Thyroid gland (tissue), 4 donors: ENCODE measurements at regions not wholly inside any gene's neighbourhood (a gene's known extent, or its start where the extent isn't known, plus 50 kb on each side); places are given as distances from the start of the nearest gene placed in this dataset.

Experiments used
- DNase-seq, 2 donors: peaks; one replicate each; pipeline ENCODE4 v3.0.0-alpha.2; 2019
- H3K27ac ChIP-seq, 3 donors: fragments of 200-600 bp; sonication (generic); 1 replicate in 2 of 3; 2 replicates in 1 of 3; pipeline ENCODE4 v1.5.1; 2016 to 2019; ENCODE audit warnings: mild to moderate bottlenecking in 1 of 3, moderate library complexity in 1 of 3
- H3K27me3 ChIP-seq: fragments of 200-600 bp; sonication (generic); one replicate; pipeline ENCODE4 v1.5.1; 2019
- H3K36me3 ChIP-seq, 2 donors: fragments of 200-600 bp; sonication (generic); one replicate each; pipeline ENCODE4 v1.5.1; 2016 to 2019
- H3K4me1 ChIP-seq, 2 donors: fragments of 200-600 bp; sonication (generic); one replicate each; pipeline ENCODE4 v1.5.1; 2017 to 2019
- H3K4me3 ChIP-seq, 3 donors: fragments of 200-600 bp; sonication (generic); replicated peaks in 1 of 3; 1 replicate in 2 of 3; 2 replicates in 1 of 3; pipeline ENCODE4 v1.5.1; 2016; ENCODE audit warnings: mild to moderate bottlenecking in 1 of 3
- H3K9me3 ChIP-seq: fragments of 200-600 bp; sonication (generic); one replicate; pipeline ENCODE4 v1.5.1; 2017
- CTCF ChIP-seq, 6 experiments: fragments of 200-600 bp in 3 of 6; fragments of 450-650 bp in 3 of 6; sonication (generic) in 3 of 6; IDR thresholded peaks; one replicate each; pipeline ENCODE4 v1.5.1; 2016 to 2019; ENCODE audit warnings: antibody characterized with exemption in 6 of 6, mild to moderate bottlenecking in 2 of 6, inconsistent platforms in 1 of 6, moderate library complexity in 1 of 6
- POLR2A ChIP-seq, 2 donors: fragments of 450-650 bp; IDR thresholded peaks; one replicate each; pipeline ENCODE4 v1.6.1; 2017; ENCODE audit warnings: antibody characterized with exemption in 2 of 2, mild to moderate bottlenecking in 2 of 2, moderate library complexity in 1 of 2
- WGBS, 2 donors: methylation state at CpG; one replicate each; pipeline ENCODE4 v1.1.5; 2017; 5-methylcytosine and 5-hydroxymethylcytosine counted together
- intact Hi-C: fragments of 100-400 bp; cut with DNase I; formaldehyde crosslinking; loops from one replicate; pipeline ENCODE4 v1.15.1; 2023

GRCh38 chr4:67083496-67083895 lies 461.8 kb downstream of the CENPC start:
- 72 to 81% methylated on average over 5 of the region's 5 CpGs for WGBS, 2 donors
- Histone ChIP-seq H3K36me3 (no peaks in the 10 kb centered on the region), H3K4me3 (no peak overlapping the region), H3K4me1 (no peaks in the 10 kb centered on the region), H3K27me3 (no peaks in the 10 kb centered on the region), H3K27ac (no peak overlapping the region), H3K9me3 (no peaks in the 10 kb centered on the region)
- intact Hi-C loops = no loop called here
- DNase-seq = no peak
- TF ChIP-seq POLR2A (IDR thresholded peaks at IDR 0.05) (no peak), CTCF (IDR thresholded peaks at IDR 0.05) (no peak)

- Histone ChIP-seq H3K27ac (no peak overlapping the region), H3K27me3 (no peaks in the 10 kb centered on the region), H3K9me3 (no peaks in the 10 kb centered on the region), H3K4me3 (no peak overlapping the region), H3K36me3 (no peaks in the 10 kb centered on the region), H3K4me1 (no peaks in the 10 kb centered on the region)
- TF ChIP-seq CTCF (IDR thresholded peaks at IDR 0.05) (no peak), POLR2A (IDR thresholded peaks at IDR 0.05) (no peak)
- no peak for DNase-seq
- whole genome bisulfite sequencing, 2 donors = 94 to 97% methylated on average over 5 of the region's 5 CpGs
- intact Hi-C loops = no loop called here
These were observed 462.6 kb downstream of the CENPC start for GRCh38 chr4:67082746-67083145.

- H3K36me3 ChIP-seq = no peaks in the 10 kb centered on the region
- TF ChIP-seq POLR2A (IDR thresholded peaks at IDR 0.05) (no peak), CTCF (IDR thresholded peaks at IDR 0.05) (no peak)
- 79 to 81% methylated on average over 2 of the region's 2 CpGs for WGBS, 2 donors
- intact Hi-C loops = no loop called here
- no peaks in the 10 kb centered on the region for H3K27me3 ChIP-seq
- no peak overlapping the region for H3K4me3 ChIP-seq
- DNase-seq = no peak
- H3K27ac ChIP-seq = no peak overlapping the region
- H3K4me1 ChIP-seq = no peaks in the 10 kb centered on the region
- H3K9me3 ChIP-seq = no peaks in the 10 kb centered on the region
These were observed 465.2 kb downstream of the CENPC start for GRCh38 chr4:67080046-67080557.

GRCh38 chr4:67071641-67072040 lies 473.7 kb downstream of the CENPC start:
- TF ChIP-seq CTCF (IDR thresholded peaks at IDR 0.05) = no peak
- no peak for TF ChIP-seq POLR2A (IDR thresholded peaks at IDR 0.05)
- no peak for DNase-seq
- Histone ChIP-seq H3K9me3 (no peaks in the 10 kb centered on the region), H3K27ac (no peak overlapping the region), H3K4me1 (no peaks in the 10 kb centered on the region), H3K27me3 (no peaks in the 10 kb centered on the region), H3K4me3 (no peak overlapping the region), H3K36me3 (no peaks in the 10 kb centered on the region)
- intact Hi-C loops = no loop called here
- 81 to 82% methylated on average over 5 of the region's 5 CpGs for WGBS, 2 donors

GRCh38 chr4:67055319-67055718 lies 490.0 kb downstream of the CENPC start:
- DNase-seq = no peak
- TF ChIP-seq CTCF (IDR thresholded peaks at IDR 0.05) = no peak
- TF ChIP-seq POLR2A (IDR thresholded peaks at IDR 0.05) = no peak
- Histone ChIP-seq H3K4me1 (no peaks in the 10 kb centered on the region), H3K36me3 (no peaks in the 10 kb centered on the region), H3K4me3 (no peak overlapping the region), H3K27ac (no peak overlapping the region), H3K9me3 (no peaks in the 10 kb centered on the region), H3K27me3 (no peaks in the 10 kb centered on the region)
- 94 to 97% methylated on average over 3 of the region's 3 CpGs for WGBS, 2 donors
- intact Hi-C loops = no loop called here
